Neuronal stem cell (in vitro differentiated cells): ENCODE measurements at regions not wholly inside any gene's neighbourhood (a gene's known extent, or its start where the extent isn't known, plus 50 kb on each side); places are given as distances from the start of the nearest gene placed in this dataset.
A peak's percentile ranks its signal among the peaks of the same experiment; 100 is the strongest.
"Not testable (repeated sequence)": the region's sequence is repeated elsewhere in the genome, so short reads cannot be mapped to it uniquely, and the experiment has no call there.

Source experiments
- DNase-seq: peaks from one replicate; pipeline ENCODE4 v3.0.0-alpha.2; 2013; ENCODE audit warnings: low spot score
- H2AFZ ChIP-seq: one replicate; pipeline ENCODE4 v1.6.1; 2013; ENCODE audit warnings: mild to moderate bottlenecking, low read length, inconsistent platforms
- H2AK5ac ChIP-seq: 2 replicates; pipeline ENCODE4 v1.6.1; 2013; ENCODE audit warnings: low read depth, mild to moderate bottlenecking, inconsistent platforms, low read length, moderate library complexity, mixed read lengths
- H2BK120ac ChIP-seq: 2 replicates; pipeline ENCODE4 v1.6.1; 2013; ENCODE audit warnings: low read depth, mild to moderate bottlenecking, inconsistent platforms, low read length, moderate library complexity, mixed read lengths
- H2BK12ac ChIP-seq: one replicate; pipeline ENCODE4 v1.6.1; 2013; ENCODE audit warnings: low read length, inconsistent platforms
- H2BK15ac ChIP-seq: 2 replicates; pipeline ENCODE4 v1.6.1; 2013; ENCODE audit warnings: mild to moderate bottlenecking, low read length, inconsistent platforms, mixed read lengths
- H2BK5ac ChIP-seq: one replicate; pipeline ENCODE4 v1.6.1; 2013; ENCODE audit warnings: inconsistent platforms, mild to moderate bottlenecking, low read length, moderate library complexity
- H3K14ac ChIP-seq: one replicate; pipeline ENCODE4 v1.6.1; 2013; ENCODE audit warnings: low read length, inconsistent platforms
- H3K18ac ChIP-seq: 2 replicates; pipeline ENCODE4 v1.6.1; 2013; ENCODE audit warnings: low read length, inconsistent platforms
- H3K23ac ChIP-seq: 2 replicates; pipeline ENCODE4 v1.6.1; 2013; ENCODE audit warnings: low read depth, mild to moderate bottlenecking, mixed read lengths, low read length, inconsistent platforms; ENCODE audit not compliant: poor library complexity
- H3K27ac ChIP-seq: replicated peaks from 3 replicates; pipeline ENCODE4 v1.5.1; 2013; ENCODE audit warnings: low read length, inconsistent platforms
- H3K27me3 ChIP-seq, 3 experiments: 2 replicates each; pipeline ENCODE4 v1.6.1; 2013; ENCODE audit warnings: low read length in 3 of 3, mild to moderate bottlenecking in 2 of 3, inconsistent platforms in 1 of 3, low read depth in 1 of 3, mixed read lengths in 1 of 3, moderate library complexity in 1 of 3; ENCODE audit not compliant: control insufficient read depth in 3 of 3, insufficient read depth in 3 of 3
- H3K36me3 ChIP-seq, 2 donors: replicated peaks in 1 of 2; 2 replicates each; pipeline ENCODE4 v1.6.1; 2013; ENCODE audit warnings: low read length in 2 of 2; ENCODE audit not compliant: control insufficient read depth in 2 of 2, insufficient read depth in 2 of 2
- H3K4ac ChIP-seq: 2 replicates; pipeline ENCODE4 v1.6.1; 2013; ENCODE audit warnings: inconsistent platforms, mild to moderate bottlenecking, low read length, moderate library complexity
- H3K4me1 ChIP-seq, 2 donors: 1 replicate in 1 of 2; 2 replicates in 1 of 2; pipeline ENCODE4 v1.6.1; 2013; ENCODE audit warnings: low read length in 2 of 2, low read depth in 1 of 2; ENCODE audit not compliant: control insufficient read depth in 2 of 2, insufficient read depth in 1 of 2
- H3K4me2 ChIP-seq: one replicate; pipeline ENCODE4 v1.6.1; 2013; ENCODE audit warnings: mild to moderate bottlenecking, low read length, inconsistent platforms; ENCODE audit not compliant: insufficient read depth, poor library complexity, severe bottlenecking
- H3K4me3 ChIP-seq, 2 donors: 2 replicates each; pipeline ENCODE4 v1.5.1; 2013; ENCODE audit warnings: low read length in 2 of 2, mild to moderate bottlenecking in 2 of 2, inconsistent platforms in 1 of 2, moderate library complexity in 1 of 2
- H3K79me1 ChIP-seq: one replicate; pipeline ENCODE4 v1.6.1; 2013; ENCODE audit warnings: low read depth, mild to moderate bottlenecking, inconsistent platforms, low read length, moderate library complexity
- H3K9ac ChIP-seq: one replicate; pipeline ENCODE4 v1.6.1; 2013; ENCODE audit warnings: mild to moderate bottlenecking, low read depth, low read length, inconsistent platforms; ENCODE audit not compliant: poor library complexity
- H3K9me3 ChIP-seq, 2 donors: replicated peaks in 1 of 2; 2 replicates each; pipeline versions ENCODE3 to v1.6.1; 2013; ENCODE audit warnings: low read length in 2 of 2, mild to moderate bottlenecking in 2 of 2, inconsistent platforms in 1 of 2, low read depth in 1 of 2, mixed read lengths in 1 of 2, moderate library complexity in 1 of 2; ENCODE audit not compliant: control insufficient read depth in 2 of 2, insufficient read depth in 1 of 2
- H4K8ac ChIP-seq: one replicate; pipeline ENCODE4 v1.6.1; 2013; ENCODE audit warnings: low read depth, mild to moderate bottlenecking, inconsistent platforms, low read length, moderate library complexity
- H4K91ac ChIP-seq: one replicate; pipeline ENCODE4 v1.6.1; 2013; ENCODE audit warnings: low read length, low read depth, mild to moderate bottlenecking, inconsistent platforms; ENCODE audit not compliant: poor library complexity
- WGBS, 2 donors: extraction: QIAGEN DNeasy Blood & Tissue Kit; methylation state at CpG; one replicate each; pipeline ENCODE4 v1.1.7; 2013; ENCODE audit warnings: missing lambda C conversion rate in 2 of 2, mixed read lengths in 1 of 2; ENCODE audit not compliant: insufficient read length in 2 of 2, insufficient replicate concordance in 1 of 2; ENCODE audit errors: extremely low coverage in 2 of 2; 5-methylcytosine and 5-hydroxymethylcytosine counted together

DNA sequence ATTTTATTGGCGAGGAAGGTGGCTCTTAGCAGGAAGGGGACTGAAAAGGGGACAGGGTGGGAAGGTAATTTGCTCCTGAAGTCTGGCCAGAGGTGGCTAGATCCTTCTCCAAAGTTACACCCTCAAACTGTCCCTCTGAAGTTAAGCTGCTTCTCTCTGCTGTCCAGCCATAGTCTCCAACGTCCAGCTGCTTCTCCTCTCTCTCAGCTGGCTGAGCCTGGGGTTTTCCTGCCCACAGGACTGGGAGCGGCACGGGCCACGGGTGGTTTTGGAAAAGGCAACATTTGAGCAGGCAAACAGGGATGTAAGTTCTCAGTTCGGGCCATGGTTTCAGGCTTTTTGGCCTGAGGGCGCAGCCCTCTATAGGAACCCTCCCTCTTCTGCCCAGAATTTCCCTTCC, 128.3 kb downstream of the YIPF5 start:
- no peaks in the 10 kb centered on the region for H3K79me1 ChIP-seq
- H4K91ac ChIP-seq, result no peak overlapping the region
- H2BK5ac ChIP-seq, result no peak overlapping the region
- no peaks in the 10 kb centered on the region for H3K9me3 ChIP-seq
- no peak overlapping the region for H2BK15ac ChIP-seq
- H3K36me3 ChIP-seq, result no peaks in the 10 kb centered on the region
- no peak overlapping the region for H4K8ac ChIP-seq
- H3K4ac ChIP-seq, result no peak overlapping the region
- no peak overlapping the region for H2AFZ ChIP-seq
- H2AK5ac ChIP-seq, result no peak overlapping the region
- H3K27me3 ChIP-seq, result no peaks in the 10 kb centered on the region
- no peak overlapping the region for H3K4me2 ChIP-seq
- no CpG with 5 or more reads among the region's 7 CpGs for WGBS, 2 donors
- no peak overlapping the region for H3K14ac ChIP-seq
- DNase-seq, result no peak
- no peak overlapping the region for H3K18ac ChIP-seq
- H2BK120ac ChIP-seq, result no peak overlapping the region
- no peak overlapping the region for H3K23ac ChIP-seq
- no peak overlapping the region for H3K27ac ChIP-seq
- no peak overlapping the region for H3K9ac ChIP-seq
- H2BK12ac ChIP-seq, result no peak overlapping the region
- H3K4me3 ChIP-seq, result no peak overlapping the region
- H3K4me1 ChIP-seq, result no peaks in the 10 kb centered on the region

DNA sequence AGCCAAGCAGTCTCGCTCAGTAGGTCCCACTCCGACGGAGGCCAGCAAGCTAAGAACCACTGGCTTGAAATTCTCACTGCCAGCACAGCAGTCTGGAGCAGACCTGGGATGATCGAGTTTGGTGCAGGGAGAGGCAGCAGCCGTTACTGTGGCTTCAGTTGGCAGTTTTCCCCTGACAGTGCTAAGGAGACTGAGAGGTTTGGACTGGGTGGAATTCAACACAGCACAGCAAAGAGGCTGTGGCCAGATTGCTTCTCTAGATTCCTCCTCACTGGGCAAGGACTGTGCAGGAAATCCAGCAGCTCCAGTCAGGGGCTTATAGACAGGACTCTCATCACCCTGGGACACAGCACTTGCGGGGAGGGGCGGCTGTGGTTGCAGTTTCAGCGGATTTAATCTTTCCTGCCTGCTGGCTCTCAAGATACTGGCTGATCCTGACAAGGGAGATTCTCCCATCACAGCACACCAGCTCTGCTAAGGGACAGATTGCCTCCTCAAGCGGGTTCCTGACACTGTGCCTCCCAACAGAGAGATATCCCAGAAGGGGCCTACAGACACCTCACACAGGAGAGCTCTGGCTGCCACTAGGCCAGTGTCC, 122.1 kb downstream of the YIPF5 start:
- H3K18ac ChIP-seq, result peak overlapping the region; percentile 64
- H2AFZ ChIP-seq, result no peak overlapping the region
- H4K91ac ChIP-seq, result no peak overlapping the region
- H2BK5ac ChIP-seq, result no peak overlapping the region
- H3K79me1 ChIP-seq, result no peaks in the 10 kb centered on the region
- no peak overlapping the region for H2BK120ac ChIP-seq
- no peaks in the 10 kb centered on the region for H3K36me3 ChIP-seq
- no peak overlapping the region for H2BK12ac ChIP-seq
- no peak overlapping the region for H3K4me3 ChIP-seq
- no peak overlapping the region for H4K8ac ChIP-seq
- H2BK15ac ChIP-seq, result no peak overlapping the region
- peak overlapping the region; percentile 71 for H3K14ac ChIP-seq
- no peak overlapping the region for H3K9ac ChIP-seq
- H3K27ac ChIP-seq, result no peak overlapping the region
- H3K27me3 ChIP-seq, result no peaks in the 10 kb centered on the region
- DNase-seq, result no peak
- H2AK5ac ChIP-seq, result no peak overlapping the region
- peak overlapping the region; percentile 23 for H3K4ac ChIP-seq
- no peaks in the 10 kb centered on the region for H3K9me3 ChIP-seq
- H3K4me1 ChIP-seq, result no peaks in the 10 kb centered on the region
- H3K23ac ChIP-seq, result no peak overlapping the region
- no CpG with 5 or more reads among the region's 9 CpGs for WGBS, 2 donors
- H3K4me2 ChIP-seq, result no peak overlapping the region

DNA sequence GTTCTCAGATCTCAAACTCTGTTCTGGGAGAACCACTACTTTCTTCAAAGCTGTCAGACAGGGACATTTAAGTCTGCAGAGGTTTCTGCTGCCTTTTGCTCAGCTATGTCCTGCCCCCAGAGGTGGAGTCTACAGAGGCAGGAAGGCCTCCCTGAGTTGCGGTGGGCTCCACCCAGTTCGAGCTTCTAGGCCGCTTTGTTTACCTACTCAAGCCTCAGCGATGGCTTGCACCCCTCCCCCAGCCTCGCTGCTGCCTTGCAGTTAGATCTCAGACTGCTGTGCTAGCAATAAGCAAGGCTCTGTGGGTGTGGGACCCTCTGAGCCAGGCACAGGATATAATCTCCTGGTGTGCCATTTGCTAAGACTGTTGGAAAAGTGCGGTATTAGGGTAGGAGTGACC, 115.1 kb downstream of the YIPF5 start:
- not testable (repeated sequence) for H2AFZ ChIP-seq

DNA sequence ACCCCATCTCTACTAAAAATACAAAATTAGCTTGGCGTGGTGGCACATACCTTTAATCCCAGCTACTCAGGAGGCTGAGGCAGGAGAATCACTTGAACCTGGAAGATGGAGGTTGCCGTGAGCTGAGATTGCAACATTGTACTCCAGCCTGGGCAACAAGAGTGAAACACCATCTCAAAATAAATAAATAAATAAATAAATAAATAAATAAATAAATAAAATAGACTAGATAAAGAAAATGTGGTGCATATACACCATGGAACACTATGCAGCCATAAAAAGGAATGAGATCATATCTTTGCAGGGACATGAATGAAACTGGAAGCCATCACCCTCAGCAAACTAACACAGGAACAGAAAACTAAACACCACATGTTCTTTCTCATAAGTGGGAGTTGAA, 110.4 kb downstream of the YIPF5 start:
- not testable (repeated sequence) for DNase-seq, H2BK120ac ChIP-seq, H3K9ac ChIP-seq, H2AFZ ChIP-seq, H2AK5ac ChIP-seq, H3K14ac ChIP-seq, H3K4me3 ChIP-seq, H3K27me3 ChIP-seq, H3K27ac ChIP-seq, H2BK12ac ChIP-seq, H3K36me3 ChIP-seq, H4K91ac ChIP-seq, H3K4me2 ChIP-seq, H3K4ac ChIP-seq, H2BK15ac ChIP-seq, H4K8ac ChIP-seq, H2BK5ac ChIP-seq, H3K4me1 ChIP-seq, H3K9me3 ChIP-seq, H3K18ac ChIP-seq, H3K79me1 ChIP-seq, H3K23ac ChIP-seq
- no CpG with 5 or more reads among the region's 2 CpGs for WGBS, 2 donors

More for the DNA sequence above, 115.1 kb downstream of the YIPF5 start:
- H3K23ac ChIP-seq, H2AK5ac ChIP-seq, H3K4me1 ChIP-seq, H2BK120ac ChIP-seq, H3K27me3 ChIP-seq, H3K27ac ChIP-seq, H3K9me3 ChIP-seq, H3K4ac ChIP-seq, H3K79me1 ChIP-seq, H2BK5ac ChIP-seq, H3K4me2 ChIP-seq, H3K14ac ChIP-seq, H3K4me3 ChIP-seq, H4K91ac ChIP-seq, H3K18ac ChIP-seq, DNase-seq, H3K9ac ChIP-seq, H4K8ac ChIP-seq, H3K36me3 ChIP-seq, H2BK12ac ChIP-seq, H2BK15ac ChIP-seq: not testable (repeated sequence)
- no CpG with 5 or more reads among the region's 6 CpGs for WGBS, 2 donors
